GM12875 (cell line): ENCODE measurements at regions not wholly inside any gene's neighbourhood (a gene's known extent, or its start where the extent isn't known, plus 50 kb on each side); places are given as distances from the start of the nearest gene placed in this dataset.
"Not testable (repeated sequence)": the region's sequence is repeated elsewhere in the genome, so short reads cannot be mapped to it uniquely, and the experiment has no call there.

Experiments
- H3K4me3 ChIP-seq: one replicate; pipeline ENCODE4 v1.5.1; 2011; ENCODE audit warnings: low read depth, low read length, control low read depth
- TF ChIP-seq, protein P1 (sequence below): IDR thresholded peaks from 2 replicates; pipeline ENCODE4 v1.5.1; 2011; ENCODE audit warnings: low read depth, mild to moderate bottlenecking, control low read depth, inconsistent platforms, low read length, moderate library complexity, borderline replicate concordance; ENCODE audit not compliant: insufficient read depth

GRCh38 chr4:81346719-81347118 is 125.0 kb downstream of the RASGEF1B start:
- no peak overlapping the region for H3K4me3 ChIP-seq
- TF ChIP-seq, protein P1, sequence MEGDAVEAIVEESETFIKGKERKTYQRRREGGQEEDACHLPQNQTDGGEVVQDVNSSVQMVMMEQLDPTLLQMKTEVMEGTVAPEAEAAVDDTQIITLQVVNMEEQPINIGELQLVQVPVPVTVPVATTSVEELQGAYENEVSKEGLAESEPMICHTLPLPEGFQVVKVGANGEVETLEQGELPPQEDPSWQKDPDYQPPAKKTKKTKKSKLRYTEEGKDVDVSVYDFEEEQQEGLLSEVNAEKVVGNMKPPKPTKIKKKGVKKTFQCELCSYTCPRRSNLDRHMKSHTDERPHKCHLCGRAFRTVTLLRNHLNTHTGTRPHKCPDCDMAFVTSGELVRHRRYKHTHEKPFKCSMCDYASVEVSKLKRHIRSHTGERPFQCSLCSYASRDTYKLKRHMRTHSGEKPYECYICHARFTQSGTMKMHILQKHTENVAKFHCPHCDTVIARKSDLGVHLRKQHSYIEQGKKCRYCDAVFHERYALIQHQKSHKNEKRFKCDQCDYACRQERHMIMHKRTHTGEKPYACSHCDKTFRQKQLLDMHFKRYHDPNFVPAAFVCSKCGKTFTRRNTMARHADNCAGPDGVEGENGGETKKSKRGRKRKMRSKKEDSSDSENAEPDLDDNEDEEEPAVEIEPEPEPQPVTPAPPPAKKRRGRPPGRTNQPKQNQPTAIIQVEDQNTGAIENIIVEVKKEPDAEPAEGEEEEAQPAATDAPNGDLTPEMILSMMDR = no peak

DNA sequence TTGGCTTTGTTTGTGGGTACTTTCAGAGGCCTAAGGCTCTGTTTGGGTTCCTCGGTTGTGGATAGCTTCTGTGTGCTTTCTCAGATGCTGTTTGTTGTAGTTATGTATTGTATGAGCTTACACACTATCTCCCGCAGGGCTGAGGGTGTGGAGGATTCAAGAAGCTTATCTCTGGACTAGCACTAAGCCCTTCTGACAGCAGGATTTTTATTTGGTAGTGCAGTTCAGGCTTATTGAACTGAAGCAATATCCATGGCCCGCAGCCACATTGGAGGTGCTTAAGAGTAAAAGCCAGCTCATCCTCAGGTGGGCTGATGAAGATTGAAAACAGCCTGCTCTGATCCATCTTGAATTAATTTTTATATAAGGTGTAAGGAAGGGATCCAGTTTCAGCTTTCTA is 128.2 kb downstream of the RASGEF1B start:
- H3K4me3 ChIP-seq = no peak overlapping the region
- TF ChIP-seq, protein P1 = no peak

DNA sequence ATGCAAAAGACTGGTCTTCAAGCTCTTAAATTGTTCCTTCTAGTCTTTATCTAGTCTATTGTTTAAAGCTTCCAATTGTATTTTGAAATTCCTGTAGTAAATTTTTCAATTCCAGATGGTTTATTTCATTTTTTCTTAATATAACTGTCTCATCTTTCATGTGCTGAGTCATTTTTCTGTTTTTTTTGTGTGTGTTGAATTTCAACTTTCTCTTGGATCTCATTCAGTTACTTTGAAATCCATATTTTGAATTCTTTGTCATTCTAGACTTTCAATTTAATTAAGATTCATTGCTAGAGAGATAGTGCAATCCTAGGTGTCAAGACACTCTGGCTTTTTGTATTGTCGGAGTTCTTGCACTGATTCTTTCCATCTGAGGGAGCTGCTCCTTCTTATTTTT is 128.0 kb upstream of the PRKG2 start:
- TF ChIP-seq, protein P1 = no peak
- no peak overlapping the region for H3K4me3 ChIP-seq

GRCh38 chr4:81337211-81337610 is 122.2 kb upstream of the PRKG2 start:
- TF ChIP-seq, protein P1 = no peak
- H3K4me3 ChIP-seq = no peak overlapping the region

DNA sequence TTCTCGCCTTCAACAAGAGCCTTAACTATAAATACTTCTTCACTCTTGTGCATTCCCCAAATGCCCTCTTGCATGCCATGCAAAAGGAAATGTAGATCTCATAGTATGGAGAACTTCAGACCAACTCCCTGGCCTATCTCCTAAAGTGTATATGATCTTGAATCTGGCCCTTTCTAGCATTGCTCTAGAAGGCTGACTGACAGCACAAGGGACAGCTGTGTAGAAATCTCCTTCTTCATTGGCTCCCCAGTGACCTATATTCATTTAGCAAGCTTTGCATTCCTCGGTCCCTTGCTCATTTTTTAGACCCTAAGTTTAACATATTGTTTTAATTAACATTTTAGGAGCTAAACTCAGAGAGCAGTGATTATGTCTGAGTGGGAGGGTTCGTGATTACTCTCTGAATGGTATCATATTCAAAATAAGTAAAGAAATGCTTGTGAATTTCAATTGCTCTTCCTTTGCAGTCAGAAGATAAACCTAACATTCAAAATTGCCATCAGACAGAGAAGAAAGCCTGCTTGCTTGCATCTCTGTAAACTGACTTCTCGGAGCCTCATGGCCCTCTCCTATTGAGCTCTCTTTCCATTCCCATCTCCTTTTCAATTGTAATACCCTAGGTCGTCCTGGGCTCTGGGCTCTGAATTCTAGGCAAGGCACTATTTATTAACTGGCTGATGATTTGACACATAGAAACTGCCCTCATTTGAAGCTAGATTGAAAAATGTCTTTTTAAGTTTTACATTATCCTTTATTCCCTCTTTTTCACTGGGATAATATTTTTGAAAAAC is 120.3 kb upstream of the PRKG2 start:
- no peak overlapping the region for H3K4me3 ChIP-seq
- TF ChIP-seq, protein P1 = no peak

GRCh38 chr4:81330018-81330417 is 115.0 kb upstream of the PRKG2 start:
- TF ChIP-seq, protein P1 = no peak
- no peak overlapping the region for H3K4me3 ChIP-seq

DNA sequence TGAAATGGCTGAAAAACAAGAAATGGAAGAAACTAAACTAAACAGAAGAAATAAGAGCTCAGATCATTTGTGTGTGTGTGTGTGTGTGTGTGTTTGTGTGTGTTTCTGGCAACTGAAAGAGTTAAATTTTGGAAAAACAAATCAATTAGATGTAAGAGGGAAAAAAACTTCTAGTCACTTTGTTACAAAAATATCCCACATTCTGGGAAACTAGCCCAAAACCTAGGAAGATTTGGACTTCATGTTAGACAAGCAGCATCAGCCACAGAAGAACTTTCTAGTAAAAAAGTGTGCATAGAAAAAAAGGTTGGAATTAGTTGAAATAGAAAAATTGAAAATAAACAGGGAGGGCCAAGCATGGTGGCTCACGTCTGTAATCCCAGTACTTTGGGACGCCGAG is 111.6 kb upstream of the PRKG2 start:
- H3K4me3 ChIP-seq = no peak overlapping the region

DNA sequence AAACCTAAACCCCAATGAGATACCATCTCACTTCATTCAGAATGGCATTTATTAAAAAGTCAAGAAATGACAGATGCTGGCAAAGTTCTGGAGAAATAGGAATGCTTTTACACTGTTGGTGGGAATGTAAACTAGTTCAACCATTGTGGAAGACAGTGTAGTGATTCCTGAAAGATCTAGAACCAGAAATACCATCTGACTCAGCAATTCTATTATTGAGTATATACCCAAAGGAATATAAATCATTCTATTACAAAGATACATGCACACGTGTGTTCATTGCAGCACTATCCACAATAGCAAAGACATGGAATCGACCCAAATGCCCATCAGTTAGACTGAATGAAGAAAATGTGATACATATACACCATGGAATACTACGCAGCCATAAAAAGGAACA is 109.6 kb upstream of the PRKG2 start:
- not testable (repeated sequence) for H3K4me3 ChIP-seq

More for the DNA sequence above, 111.6 kb upstream of the PRKG2 start:
- TF ChIP-seq, protein P1 = no peak
